ENCODE measurements at regions not wholly inside any gene's neighbourhood (a gene's known extent, or its start where the extent isn't known, plus 50 kb on each side); places are given as distances from the start of the nearest gene placed in this dataset.

DNA sequence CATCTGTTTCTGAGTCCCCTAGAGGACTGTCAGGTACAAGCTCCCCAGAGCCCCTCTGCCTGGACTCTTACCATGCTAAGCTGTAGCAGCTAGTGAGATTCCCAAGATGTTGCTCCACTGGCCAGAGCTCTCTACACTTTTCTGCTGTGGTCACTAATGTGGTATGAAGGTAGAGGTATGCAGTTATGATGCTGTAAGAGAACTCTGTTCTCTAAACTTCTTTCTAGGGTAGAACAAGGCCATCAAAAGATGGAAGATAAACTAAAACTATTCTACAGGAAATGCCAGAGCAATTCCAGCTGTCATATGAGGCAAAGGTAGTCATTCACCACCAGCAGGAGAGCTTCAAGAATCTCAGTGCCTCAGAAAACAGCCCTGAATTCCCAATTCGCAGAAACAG lies 517.4 kb upstream of the ARRDC4 start:
- POLR2A ChIA-PET (ENCODE audit: unreplicated experiment): no interaction called here
- no peaks in the 10 kb centered on the region for H3K36me3 ChIP-seq (ENCODE audit: control insufficient read depth, insufficient read depth, low read length)
- no CpG with 5 or more reads among the region's 1 CpG for WGBS, 2 experiments (ENCODE audit: extremely low coverage in 2 of 2, insufficient read length in 1 of 2)

More for the DNA sequence above, 517.4 kb upstream of the ARRDC4 start:
- Histone ChIP-seq H3K4me2 (ENCODE audit: low read depth, low read length) (no peak overlapping the region), H3K9me3 (ENCODE audit: control insufficient read depth, insufficient read depth, low read length) (peaks cover 5% of the 10 kb centered on the region), H2AFZ (replicated peaks; ENCODE audit: low read length, poor library complexity) (no peak overlapping the region), H4K8ac (ENCODE audit: low read depth in 2 of 2, low read length in 2 of 2) (no peak overlapping the region), H3K4me1 (ENCODE audit: control insufficient read depth, insufficient read depth, low read length) (no peaks in the 10 kb centered on the region), H3K14ac (replicated peaks; ENCODE audit: low read depth, low read length) (no peak overlapping the region), H3K9ac (ENCODE audit: low read depth, low read length) (no peak overlapping the region), H3K4ac (ENCODE audit: low read depth, low read length) (no peak overlapping the region), H3K23ac (ENCODE audit: low read depth, low read length) (no peak overlapping the region), H4K5ac (ENCODE audit: low read depth, low read length) (no peak overlapping the region), H2AK5ac (ENCODE audit: low read depth, low read length) (no peak overlapping the region), H3K27me3 (ENCODE audit: control insufficient read depth, insufficient read depth, low read length) (no peaks in the 10 kb centered on the region), H3K4me3 (ENCODE audit: insufficient read depth, low read depth, low read length) (no peak overlapping the region), H2BK120ac (ENCODE audit: low read depth, low read length) (no peak overlapping the region), H2BK20ac (ENCODE audit: low read depth, low read length) (no peak overlapping the region), H2BK5ac (ENCODE audit: low read depth, low read length, poor library complexity, severe bottlenecking) (no peak overlapping the region), H2AK9ac (replicated peaks; ENCODE audit: low read depth, low read length, poor library complexity) (no peak overlapping the region), H3K18ac (ENCODE audit: low read depth, low read length) (no peak overlapping the region), H4K91ac (ENCODE audit: insufficient read depth, low read depth, low read length) (no peak overlapping the region), H3K27ac (ENCODE audit: insufficient read depth, low read length) (no peak overlapping the region), H3K56ac (ENCODE audit: extremely low read depth, insufficient read depth, low read length) (no peak overlapping the region), H3K79me1 (ENCODE audit: low read depth in 1 of 2, low read length in 2 of 2) (no peaks in the 10 kb centered on the region), H3K9me1 (ENCODE audit: insufficient read depth, low read length) (no peaks in the 10 kb centered on the region), H4K20me1 (ENCODE audit: insufficient read depth, low read length) (no peaks in the 10 kb centered on the region), H2BK15ac (ENCODE audit: low read depth, low read length) (no peak overlapping the region)
- in situ Hi-C loops (cut with MboI; ENCODE audit: low sequenced_read_pairs): no loop called here
- DNase-seq: no peak
- dilution Hi-C loops (cut with HindIII; ENCODE audit: low sequenced_read_pairs, unreplicated experiment): no loop called here
- ATAC-seq (ENCODE audit: low read depth): no peak
- BruUV-seq (replicated peaks): no TSS peak
- TF ChIP-seq MAFK (IDR thresholded peaks at IDR 0.05; ENCODE audit: low read depth, low read length) (no peak), RFX5 (IDR thresholded peaks at IDR 0.05; ENCODE audit: low read depth, low read length) (no peak), POLR2A (IDR thresholded peaks at IDR 0.05; ENCODE audit: low read depth, low read length) (no peak), MAZ (IDR thresholded peaks at IDR 0.05; ENCODE audit: borderline replicate concordance, low read depth, low read length) (no peak), BHLHE40 (IDR thresholded peaks at IDR 0.05; ENCODE audit: low read depth, low read length) (no peak), RAD21 (IDR thresholded peaks at IDR 0.05; ENCODE audit: low read length) (no peak), SMC3 (IDR thresholded peaks at IDR 0.05; ENCODE audit: low read depth, low read length) (no peak), NFE2L2 (IDR thresholded peaks at IDR 0.05; ENCODE audit: low read depth, low read length) (no peak), CEBPB (IDR thresholded peaks at IDR 0.05; ENCODE audit: low read depth, low read length) (no peak), CHD1 (IDR thresholded peaks at IDR 0.05; ENCODE audit: low read depth, low read length) (no peak), RCOR1 (IDR thresholded peaks at IDR 0.05; ENCODE audit: insufficient replicate concordance, low read length) (no peak), FOS (IDR thresholded peaks at IDR 0.05; ENCODE audit: low read depth, low read length) (no peak), MXI1 (IDR thresholded peaks at IDR 0.05; ENCODE audit: borderline replicate concordance, low read depth, low read length) (no peak)
- TF ChIP-seq, protein P1, sequence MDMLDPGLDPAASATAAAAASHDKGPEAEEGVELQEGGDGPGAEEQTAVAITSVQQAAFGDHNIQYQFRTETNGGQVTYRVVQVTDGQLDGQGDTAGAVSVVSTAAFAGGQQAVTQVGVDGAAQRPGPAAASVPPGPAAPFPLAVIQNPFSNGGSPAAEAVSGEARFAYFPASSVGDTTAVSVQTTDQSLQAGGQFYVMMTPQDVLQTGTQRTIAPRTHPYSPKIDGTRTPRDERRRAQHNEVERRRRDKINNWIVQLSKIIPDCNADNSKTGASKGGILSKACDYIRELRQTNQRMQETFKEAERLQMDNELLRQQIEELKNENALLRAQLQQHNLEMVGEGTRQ (IDR thresholded peaks at IDR 0.05; ENCODE audit: low read depth, low read length): no peak
- TF ChIP-seq, protein P2, sequence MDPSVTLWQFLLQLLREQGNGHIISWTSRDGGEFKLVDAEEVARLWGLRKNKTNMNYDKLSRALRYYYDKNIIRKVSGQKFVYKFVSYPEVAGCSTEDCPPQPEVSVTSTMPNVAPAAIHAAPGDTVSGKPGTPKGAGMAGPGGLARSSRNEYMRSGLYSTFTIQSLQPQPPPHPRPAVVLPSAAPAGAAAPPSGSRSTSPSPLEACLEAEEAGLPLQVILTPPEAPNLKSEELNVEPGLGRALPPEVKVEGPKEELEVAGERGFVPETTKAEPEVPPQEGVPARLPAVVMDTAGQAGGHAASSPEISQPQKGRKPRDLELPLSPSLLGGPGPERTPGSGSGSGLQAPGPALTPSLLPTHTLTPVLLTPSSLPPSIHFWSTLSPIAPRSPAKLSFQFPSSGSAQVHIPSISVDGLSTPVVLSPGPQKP (IDR thresholded peaks at IDR 0.05; ENCODE audit: borderline replicate concordance, low read depth, low read length): no peak
- TF ChIP-seq, protein P3, sequence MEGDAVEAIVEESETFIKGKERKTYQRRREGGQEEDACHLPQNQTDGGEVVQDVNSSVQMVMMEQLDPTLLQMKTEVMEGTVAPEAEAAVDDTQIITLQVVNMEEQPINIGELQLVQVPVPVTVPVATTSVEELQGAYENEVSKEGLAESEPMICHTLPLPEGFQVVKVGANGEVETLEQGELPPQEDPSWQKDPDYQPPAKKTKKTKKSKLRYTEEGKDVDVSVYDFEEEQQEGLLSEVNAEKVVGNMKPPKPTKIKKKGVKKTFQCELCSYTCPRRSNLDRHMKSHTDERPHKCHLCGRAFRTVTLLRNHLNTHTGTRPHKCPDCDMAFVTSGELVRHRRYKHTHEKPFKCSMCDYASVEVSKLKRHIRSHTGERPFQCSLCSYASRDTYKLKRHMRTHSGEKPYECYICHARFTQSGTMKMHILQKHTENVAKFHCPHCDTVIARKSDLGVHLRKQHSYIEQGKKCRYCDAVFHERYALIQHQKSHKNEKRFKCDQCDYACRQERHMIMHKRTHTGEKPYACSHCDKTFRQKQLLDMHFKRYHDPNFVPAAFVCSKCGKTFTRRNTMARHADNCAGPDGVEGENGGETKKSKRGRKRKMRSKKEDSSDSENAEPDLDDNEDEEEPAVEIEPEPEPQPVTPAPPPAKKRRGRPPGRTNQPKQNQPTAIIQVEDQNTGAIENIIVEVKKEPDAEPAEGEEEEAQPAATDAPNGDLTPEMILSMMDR (conservative IDR thresholded peaks at IDR 0.05; ENCODE audit: low read depth, low read length): no peak
- intact Hi-C loops (cut with micrococcal nuclease): no loop called here
- CTCF ChIA-PET: no interaction called here

All from IMR-90 (cell line).